Uterus (tissue), 3 donors: ENCODE measurements at regions not wholly inside any gene's neighbourhood (a gene's known extent, or its start where the extent isn't known, plus 50 kb on each side); places are given as distances from the start of the nearest gene placed in this dataset.
"Not testable (repeated sequence)": the region's sequence is repeated elsewhere in the genome, so short reads cannot be mapped to it uniquely, and the experiment has no call there.

ENCODE experiments used
- DNase-seq, 2 donors: peaks; one replicate each; pipeline ENCODE4 v3.0.0-alpha.2; 2019 to 2020
- H3K27ac ChIP-seq, 2 donors: fragments of 200-600 bp; sonication (generic); 1 replicate in 1 of 2; 2 replicates in 1 of 2; pipeline ENCODE4 v1.5.1; 2016 to 2018
- H3K27me3 ChIP-seq, 2 donors: fragments of 200-600 bp; sonication (generic); one replicate each; pipeline ENCODE4 v1.5.1; 2018 to 2019; ENCODE audit warnings: control low read depth in 1 of 2
- H3K36me3 ChIP-seq, 2 donors: fragments of 200-600 bp; sonication (generic); one replicate each; pipeline ENCODE4 v1.5.1; 2019; ENCODE audit warnings: control low read depth in 1 of 2
- H3K4me1 ChIP-seq, 2 donors: fragments of 200-600 bp; sonication (generic); one replicate each; pipeline ENCODE4 v1.5.1; 2018 to 2019; ENCODE audit warnings: control low read depth in 1 of 2
- H3K4me3 ChIP-seq, 2 donors: fragments of 200-600 bp; sonication (generic); 1 replicate in 1 of 2; 2 replicates in 1 of 2; pipeline ENCODE4 v1.5.1; 2018 to 2019; ENCODE audit warnings: mild to moderate bottlenecking in 1 of 2
- H3K9me3 ChIP-seq, 2 donors: fragments of 200-600 bp; sonication (generic); one replicate each; pipeline ENCODE4 v1.5.1; 2019; ENCODE audit warnings: control low read depth in 1 of 2
- CTCF ChIP-seq, 4 experiments: fragments of 200-600 bp in 2 of 4; fragments of 450-650 bp in 2 of 4; sonication (generic) in 2 of 4; IDR thresholded peaks; one replicate each; pipeline ENCODE4 v1.5.1; 2016 to 2019; ENCODE audit warnings: antibody characterized with exemption in 4 of 4, mild to moderate bottlenecking in 2 of 4, moderate library complexity in 1 of 4
- POLR2A ChIP-seq, 2 donors: fragments of 450-650 bp; IDR thresholded peaks; one replicate each; pipeline ENCODE4 v1.6.1; 2016; ENCODE audit warnings: antibody characterized with exemption in 2 of 2, mild to moderate bottlenecking in 1 of 2, moderate library complexity in 1 of 2
- intact Hi-C: fragments of 100-400 bp; cut with DNase I; formaldehyde crosslinking; loops from one replicate; pipeline ENCODE4 v1.15.1; 2023; ENCODE audit warnings: low total_unique reads
- donor health status: DM: yes; HTN: yes; CAD: no.

- no peaks in the 10 kb centered on the region for H3K4me1 ChIP-seq
- DNase-seq = peak in 1 of 2 donors; percentile 36
- intact Hi-C loops = no loop called here
- no peak overlapping the region for H3K4me3 ChIP-seq
- H3K36me3 ChIP-seq = no peaks in the 10 kb centered on the region
- TF ChIP-seq POLR2A (IDR thresholded peaks at IDR 0.05) (no peak), CTCF (IDR thresholded peaks at IDR 0.05) (no peak)
- no peak overlapping the region for H3K27ac ChIP-seq
- no peaks in the 10 kb centered on the region for H3K9me3 ChIP-seq
- H3K27me3 ChIP-seq = no peaks in the 10 kb centered on the region
These were observed 156.2 kb downstream of the RHOU start for GRCh38 chr1:228891272-228892034.

GRCh38 chr1:228892200-228892599 lies 156.9 kb downstream of the RHOU start:
- H3K27ac ChIP-seq, H3K36me3 ChIP-seq, H3K4me3 ChIP-seq, H3K27me3 ChIP-seq, intact Hi-C loops, H3K4me1 ChIP-seq, H3K9me3 ChIP-seq, DNase-seq: not testable (repeated sequence)

- Histone ChIP-seq H3K27ac (no peak overlapping the region), H3K9me3 (no peaks in the 10 kb centered on the region), H3K4me1 (peaks cover 0 to 2% of the 10 kb centered on the region in 2 donors), H3K36me3 (no peaks in the 10 kb centered on the region), H3K4me3 (no peak overlapping the region), H3K27me3 (no peaks in the 10 kb centered on the region)
- TF ChIP-seq POLR2A (IDR thresholded peaks at IDR 0.05) (no peak), CTCF (IDR thresholded peaks at IDR 0.05) (no peak)
- intact Hi-C loops = no loop called here
- no peak for DNase-seq
These were observed 159.2 kb downstream of the RHOU start for GRCh38 chr1:228894442-228894989.

GRCh38 chr1:228897901-228898300 lies 162.6 kb downstream of the RHOU start:
- no peak for DNase-seq
- Histone ChIP-seq H3K9me3 (no peaks in the 10 kb centered on the region), H3K36me3 (no peaks in the 10 kb centered on the region), H3K4me1 (peaks cover 4 to 8% of the 10 kb centered on the region in 2 donors), H3K27me3 (no peaks in the 10 kb centered on the region), H3K4me3 (no peak overlapping the region), H3K27ac (no peak overlapping the region)
- TF ChIP-seq CTCF (IDR thresholded peaks at IDR 0.05) (no peak), POLR2A (IDR thresholded peaks at IDR 0.05) (no peak)
- intact Hi-C loops = no loop called here

- H3K4me1 ChIP-seq = peaks cover 4 to 9% of the 10 kb centered on the region in 2 donors
- TF ChIP-seq CTCF (IDR thresholded peaks at IDR 0.05) (no peak), POLR2A (IDR thresholded peaks at IDR 0.05) (no peak)
- H3K27ac ChIP-seq = peak overlapping the region in 1 of 2 donors; percentile 93
- no peak overlapping the region for H3K4me3 ChIP-seq
- DNase-seq = no peak
- H3K9me3 ChIP-seq = no peaks in the 10 kb centered on the region
- H3K36me3 ChIP-seq = no peaks in the 10 kb centered on the region
- H3K27me3 ChIP-seq = no peaks in the 10 kb centered on the region
- intact Hi-C loops = no loop called here
These were observed 163.3 kb downstream of the RHOU start for GRCh38 chr1:228898582-228898992.
